PC-9 (cell line): ENCODE measurements at regions not wholly inside any gene's neighbourhood (a gene's known extent, or its start where the extent isn't known, plus 50 kb on each side); places are given as distances from the start of the nearest gene placed in this dataset.

ENCODE experiments used
- CTCF ChIP-seq: fragments of 200-600 bp; sonication (generic); conservative IDR thresholded peaks from 2 replicates; pipeline ENCODE4 v1.6.1; 2017; ENCODE audit warnings: mixed run types, antibody characterized with exemption, mild to moderate bottlenecking, moderate library complexity
- EZH2 ChIP-seq: fragments of 200-600 bp; sonication (generic); IDR thresholded peaks from 2 replicates; pipeline ENCODE4 v1.8.0; 2017; ENCODE audit warnings: antibody characterized with exemption, low read depth

- TF ChIP-seq CTCF (no peak), EZH2 (no peak)
Observed at GRCh38 chr2:15703365-15703869, 111.7 kb downstream of the DDX1 start.
